ENCODE measurements at regions not wholly inside any gene's neighbourhood (a gene's known extent, or its start where the extent isn't known, plus 50 kb on each side); places are given as distances from the start of the nearest gene placed in this dataset.

GRCh38 chr1:95368178-95368577 lies 134.2 kb downstream of the RWDD3 start:
- no peak for DNase-seq (ENCODE audit: low read depth)
- H3K4me3 ChIP-seq (ENCODE audit: low read depth, low read length): no peak overlapping the region

DNA sequence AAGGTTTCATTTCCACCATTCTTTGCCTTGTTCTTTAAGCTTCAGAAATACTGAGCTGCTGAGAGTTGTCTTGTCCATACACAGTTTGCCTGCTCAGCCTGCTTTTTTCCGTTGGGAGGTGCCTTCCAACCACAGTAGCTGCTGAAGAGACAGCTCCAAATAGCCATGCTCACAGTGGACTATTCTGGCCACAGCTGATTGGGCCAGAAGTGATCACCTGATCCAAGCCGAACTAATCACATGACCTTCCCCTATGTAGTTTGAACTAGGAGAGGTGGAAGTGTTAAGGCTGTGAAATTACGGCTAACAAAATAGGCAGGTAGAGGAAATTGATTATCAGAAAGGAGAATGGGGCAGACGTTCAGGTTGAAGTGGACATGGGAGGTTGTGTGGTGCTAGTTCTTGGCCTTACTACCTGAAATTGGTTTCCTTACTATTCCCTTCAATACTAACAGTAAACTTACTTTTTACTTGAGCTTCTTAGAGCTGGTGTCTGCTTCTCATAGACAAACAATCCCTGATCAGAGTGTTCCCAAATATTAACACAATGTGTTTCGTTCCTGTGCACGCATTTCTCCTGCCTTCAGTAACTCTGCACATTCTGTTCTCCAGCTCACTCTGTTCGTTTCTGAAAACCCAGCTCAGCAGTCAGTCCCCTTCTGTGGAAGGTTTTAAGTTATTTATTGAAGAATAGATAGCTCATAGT lies 136.1 kb downstream of the RWDD3 start:
- no peak for DNase-seq (ENCODE audit: low read depth)
- no peak overlapping the region for H3K4me3 ChIP-seq (ENCODE audit: low read depth, low read length)

GRCh38 chr1:95370691-95371562 lies 136.9 kb downstream of the RWDD3 start:
- H3K4me3 ChIP-seq (ENCODE audit: low read depth, low read length): no peak overlapping the region
- DNase-seq (ENCODE audit: low read depth): no peak

- no peak for DNase-seq (ENCODE audit: low read depth)
- no peak overlapping the region for H3K4me3 ChIP-seq (ENCODE audit: low read depth, low read length)
These were observed 137.8 kb downstream of the RWDD3 start for GRCh38 chr1:95371666-95372282.

- H3K4me3 ChIP-seq (ENCODE audit: low read depth, low read length): no peak overlapping the region
- no peak for DNase-seq (ENCODE audit: low read depth)
These were observed 141.2 kb downstream of the RWDD3 start for GRCh38 chr1:95375174-95375573.

DNA sequence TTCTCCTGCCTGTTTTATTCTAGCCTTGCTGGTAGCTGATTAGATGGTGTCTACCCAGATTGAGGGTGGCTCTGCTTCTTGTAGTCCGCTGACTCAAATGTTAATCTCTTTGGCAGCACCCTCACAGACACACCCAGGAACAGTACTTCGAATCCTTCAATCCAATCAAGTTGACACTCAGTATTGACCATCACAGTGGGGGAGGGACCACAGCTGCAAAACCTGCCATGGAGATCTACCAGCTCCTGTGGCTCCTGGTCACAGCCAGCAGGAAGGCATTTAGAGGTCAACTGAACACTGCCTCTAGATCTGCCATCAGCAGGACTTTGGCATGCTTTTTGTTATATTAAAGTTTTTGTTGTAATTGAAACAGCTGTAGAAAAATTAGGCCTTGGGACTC lies 146.9 kb downstream of the RWDD3 start:
- DNase-seq (ENCODE audit: low read depth): no peak
- H3K4me3 ChIP-seq (ENCODE audit: low read depth, low read length): no peak overlapping the region

DNA sequence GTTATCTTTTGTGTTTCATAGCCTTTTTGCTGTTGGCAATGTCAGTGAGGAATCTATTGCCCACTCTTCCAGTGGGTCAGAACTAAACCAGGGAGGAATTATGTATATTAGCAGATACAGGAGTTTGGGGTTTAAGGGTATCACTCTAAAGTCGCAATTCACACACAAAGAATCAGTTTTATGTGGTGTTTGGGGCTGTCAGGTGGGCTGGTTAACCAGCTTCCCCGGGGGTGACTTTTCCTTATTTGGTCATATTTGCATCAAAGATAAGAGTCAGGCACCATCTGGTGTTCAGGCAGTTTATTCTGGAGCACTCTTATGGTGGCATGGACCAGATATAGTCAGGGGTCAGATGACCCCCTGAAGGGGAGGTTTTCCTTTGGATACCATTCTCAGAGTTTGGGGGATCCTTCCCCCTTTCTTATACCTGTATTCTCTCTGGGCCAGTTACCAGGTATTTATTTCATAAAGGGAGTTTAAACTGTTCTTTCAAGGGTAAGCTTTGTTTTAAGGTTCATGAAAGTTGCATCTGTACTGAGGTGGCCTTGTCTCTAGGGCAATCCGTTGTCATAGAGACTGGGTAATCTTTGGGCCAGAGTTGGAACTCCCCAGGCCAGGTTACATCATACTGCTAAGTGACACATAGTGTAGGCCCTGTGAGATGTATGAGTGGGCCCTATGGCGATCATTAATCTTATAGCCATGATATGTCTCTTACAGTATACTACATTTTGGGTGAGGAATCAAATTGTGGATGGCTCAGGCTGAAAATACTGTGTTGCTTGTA lies 148.2 kb downstream of the RWDD3 start:
- DNase-seq (ENCODE audit: low read depth): no peak
- no peak overlapping the region for H3K4me3 ChIP-seq (ENCODE audit: low read depth, low read length)

DNA sequence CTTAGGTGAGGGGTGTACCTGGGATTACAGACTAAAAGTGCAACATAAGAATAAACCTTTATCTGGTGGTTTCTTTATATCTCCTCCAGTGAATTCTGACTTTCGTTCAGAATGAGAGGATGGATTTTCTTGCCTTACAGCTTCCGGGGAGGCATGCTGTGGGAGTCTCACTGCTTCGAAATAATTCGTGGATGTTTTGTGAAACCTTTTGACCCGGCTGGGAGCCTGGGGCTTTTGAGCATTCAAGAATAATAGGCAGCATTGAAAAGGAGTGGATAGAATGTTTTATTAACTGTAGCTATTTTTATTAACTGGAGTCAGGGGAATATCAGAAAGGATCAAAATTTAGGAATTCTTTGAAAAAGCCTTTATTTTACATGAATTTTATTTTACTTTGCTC lies 149.1 kb downstream of the RWDD3 start:
- DNase-seq (ENCODE audit: low read depth): no peak
- H3K4me3 ChIP-seq (ENCODE audit: low read depth, low read length): no peak overlapping the region

GRCh38 chr1:95384567-95384966 lies 150.6 kb downstream of the RWDD3 start:
- peak; percentile 1 for DNase-seq (ENCODE audit: low read depth)
- H3K4me3 ChIP-seq (ENCODE audit: low read depth, low read length): no peak overlapping the region

GRCh38 chr1:95386371-95386770 lies 152.4 kb downstream of the RWDD3 start:
- no peak for DNase-seq (ENCODE audit: low read depth)
- no peak overlapping the region for H3K4me3 ChIP-seq (ENCODE audit: low read depth, low read length)

- no peak overlapping the region for H3K4me3 ChIP-seq (ENCODE audit: low read depth, low read length)
- no peak for DNase-seq (ENCODE audit: low read depth)
These were observed 152.9 kb downstream of the RWDD3 start for GRCh38 chr1:95386915-95387314.

DNA sequence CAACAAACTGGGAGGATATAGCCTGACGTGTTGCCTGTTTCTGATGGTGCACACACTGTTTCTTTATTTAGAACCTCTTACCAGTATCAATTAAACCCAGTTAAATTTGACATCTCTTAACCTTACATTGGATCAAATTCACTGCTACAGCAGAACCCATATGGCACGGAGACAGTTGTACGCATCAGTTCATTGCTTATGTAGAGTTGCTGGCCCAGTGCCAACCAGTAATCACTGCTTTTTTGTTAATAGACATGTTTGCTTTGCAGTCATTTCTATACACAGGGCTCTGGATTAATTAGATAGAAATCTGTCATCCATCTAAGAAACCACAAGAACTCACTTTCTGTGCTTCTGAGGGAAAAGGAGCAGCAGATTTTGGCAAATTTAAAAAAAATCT lies 154.0 kb downstream of the RWDD3 start:
- no peak for DNase-seq (ENCODE audit: low read depth)
- H3K4me3 ChIP-seq (ENCODE audit: low read depth, low read length): no peak overlapping the region

DNA sequence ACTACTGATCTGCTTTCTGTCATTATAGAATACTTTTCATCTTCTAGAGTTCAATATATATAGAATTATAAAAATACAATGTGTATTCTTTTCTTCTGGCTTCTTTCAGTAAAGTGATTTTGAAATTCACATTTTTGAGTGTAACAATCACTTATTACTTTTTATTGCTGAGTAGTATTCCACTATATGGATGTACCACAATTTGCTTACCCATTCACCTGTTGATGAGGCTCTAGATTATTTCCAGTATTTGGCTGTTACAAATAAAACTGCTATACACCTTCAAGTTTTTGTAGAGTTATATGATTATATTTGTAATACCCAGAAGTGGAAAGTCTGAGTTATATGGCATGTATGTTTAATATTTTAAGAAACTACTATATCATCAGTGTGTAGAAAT lies 159.4 kb downstream of the RWDD3 start:
- DNase-seq (ENCODE audit: low read depth): no peak
- H3K4me3 ChIP-seq (ENCODE audit: low read depth, low read length): no peak overlapping the region

- H3K4me3 ChIP-seq (ENCODE audit: low read depth, low read length): no peak overlapping the region
- no peak for DNase-seq (ENCODE audit: low read depth)
These were observed 162.5 kb downstream of the RWDD3 start for GRCh38 chr1:95396557-95396956.

GRCh38 chr1:95402780-95403179 lies 168.8 kb downstream of the RWDD3 start:
- no peak for DNase-seq (ENCODE audit: low read depth)
- H3K4me3 ChIP-seq (ENCODE audit: low read depth, low read length): no peak overlapping the region

- no peak for DNase-seq (ENCODE audit: low read depth)
- H3K4me3 ChIP-seq (ENCODE audit: low read depth, low read length): no peak overlapping the region
These were observed 172.3 kb downstream of the RWDD3 start for GRCh38 chr1:95406279-95406678.

- no peak for DNase-seq (ENCODE audit: low read depth)
- H3K4me3 ChIP-seq (ENCODE audit: low read depth, low read length): no peak overlapping the region
These were observed 173.3 kb downstream of the RWDD3 start for GRCh38 chr1:95407131-95407885.

GRCh38 chr1:95407886-95408291 lies 173.9 kb downstream of the RWDD3 start:
- no peak overlapping the region for H3K4me3 ChIP-seq (ENCODE audit: low read depth, low read length)
- no peak for DNase-seq (ENCODE audit: low read depth)

DNA sequence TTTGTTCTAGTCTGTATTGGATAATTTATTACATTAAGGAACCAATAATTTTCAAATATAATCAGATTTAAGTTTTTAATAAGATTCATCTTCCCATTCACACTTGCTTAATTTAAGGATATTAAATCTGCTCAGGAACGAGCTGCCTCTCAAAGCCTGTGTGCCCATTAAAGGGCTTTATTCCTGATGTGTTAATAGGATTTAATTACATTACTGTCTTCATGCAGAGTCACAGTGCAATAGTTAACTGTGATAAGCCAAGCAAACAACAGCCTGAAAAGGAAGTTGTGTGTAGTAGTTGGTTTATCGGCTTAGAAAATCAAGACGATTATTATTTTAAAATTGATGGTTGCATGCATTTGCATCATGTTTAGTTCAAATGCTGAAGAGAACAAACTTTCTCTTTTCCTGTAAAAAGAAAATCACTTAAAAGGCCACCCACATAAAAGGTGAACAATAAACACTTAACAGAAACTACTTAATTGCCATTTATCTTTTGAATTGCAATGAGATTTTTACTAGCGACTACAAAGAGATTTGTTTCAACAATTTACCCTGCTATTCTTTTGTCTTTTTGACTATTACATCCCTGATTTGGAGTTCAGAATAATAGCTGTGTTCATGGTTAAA lies 174.6 kb downstream of the RWDD3 start:
- no peak for DNase-seq (ENCODE audit: low read depth)

More for the DNA sequence above, 174.6 kb downstream of the RWDD3 start:
- H3K4me3 ChIP-seq (ENCODE audit: low read depth, low read length): no peak overlapping the region
